A549 (cell line): ENCODE measurements at regions not wholly inside any gene's neighbourhood (a gene's known extent, or its start where the extent isn't known, plus 50 kb on each side); places are given as distances from the start of the nearest gene placed in this dataset.
"Not testable (repeated sequence)": the region's sequence is repeated elsewhere in the genome, so short reads cannot be mapped to it uniquely, and the experiment has no call there.

Experiments used
- ATAC-seq, 2 experiments: fragments of 200-7000 bp in 1 of 2; fragments of >200 bp in 1 of 2; cut with Nextera tagmentation in 1 of 2; cut with Tn5 transposase in 1 of 2; 3 replicates each; pipeline versions ENCODE4 v1.8.0 to v1.9.1; 2018 to 2020; ENCODE audit warnings: mild to moderate bottlenecking in 1 of 2, moderate library complexity in 1 of 2
- CTCF ChIA-PET: fragments of 300-600 bp; sonication (Branson Sonifier 250); formaldehyde crosslinking; extraction: SDS; loops from one replicate; lab custom pipeline; 2021; ENCODE audit warnings: antibody characterized with exemption, inconsistent platforms; lab: Yijun Ruan, JAX
- POLR2A ChIA-PET: fragments of 350-600 bp; formaldehyde crosslinking; extraction: SDS; loops from one replicate; lab custom pipeline; 2021; ENCODE audit warnings: antibody characterized with exemption, inconsistent platforms; lab: Yijun Ruan, JAX
- DNase-seq, 2 experiments: peaks; one replicate each; pipeline versions ENCODE4 v3.0.0 to v3.0.0-alpha.2; 2011 to 2016; ENCODE audit warnings: low read depth in 1 of 2, low spot score in 1 of 2
- FAIRE-seq: peaks from 2 replicates; lab custom pipeline; 2011; peaks lifted over from hg19 to GRCh38; lab: Jason Lieb, UNC
- H3K27ac ChIP-seq, 2 experiments: fragments of >200 bp; sonication (Bioruptor Twin); formaldehyde crosslinking; 3 replicates each; pipeline ENCODE4 v1.5.1; 2016 to 2017
- H3K4me1 ChIP-seq: fragments of >200 bp; sonication (Bioruptor Twin); formaldehyde crosslinking; 3 replicates; pipeline ENCODE4 v1.6.1; 2016
- H3K4me2 ChIP-seq: fragments of >200 bp; sonication (Bioruptor Twin); formaldehyde crosslinking; 3 replicates; pipeline ENCODE4 v1.6.1; 2016
- H3K4me3 ChIP-seq: fragments of >200 bp; sonication (Bioruptor Twin); formaldehyde crosslinking; 3 replicates; pipeline ENCODE4 v1.5.1; 2016
- H3K9me3 ChIP-seq: fragments of >200 bp; sonication (Bioruptor Twin); formaldehyde crosslinking; 3 replicates; pipeline ENCODE4 v1.6.1; 2016
- ATOH8 ChIP-seq: fragments of 250-450 bp; sonication (Bioruptor Pico); IDR thresholded peaks from 2 replicates; pipeline ENCODE4 v1.5.0; 2020; ENCODE audit warnings: low read depth, mild to moderate bottlenecking, moderate library complexity
- CBX2 ChIP-seq: fragments of 200-600 bp; sonication (generic); IDR thresholded peaks from 2 replicates; pipeline ENCODE4 v1.6.1; 2016; ENCODE audit warnings: low read depth, mild to moderate bottlenecking, borderline replicate concordance
- CBX8 ChIP-seq: fragments of 200-600 bp; sonication (generic); IDR thresholded peaks from 2 replicates; pipeline ENCODE4 v1.6.1; 2016
- CEBPB ChIP-seq, 2 experiments: fragments of >200 bp in 1 of 2; sonication (Bioruptor Twin) in 1 of 2; formaldehyde crosslinking in 1 of 2; IDR thresholded peaks; 2 replicates each; pipeline ENCODE4 v1.6.1; 2012 to 2016
- CHD2 ChIP-seq: fragments of 150-350 bp; IDR thresholded peaks from 2 replicates; pipeline ENCODE4 v1.6.1; 2014; ENCODE audit warnings: low read length; ENCODE audit not compliant: partially characterized antibody
- CHD4 ChIP-seq: fragments of 200-600 bp; sonication (generic); IDR thresholded peaks from 2 replicates; pipeline ENCODE4 v1.6.1; 2016; ENCODE audit warnings: antibody characterized with exemption, mild to moderate bottlenecking, borderline replicate concordance
- CTCF ChIP-seq: fragments of >200 bp; sonication (Bioruptor Twin); formaldehyde crosslinking; IDR thresholded peaks from 3 replicates; pipeline ENCODE4 v1.5.1; 2016
- ESRRA ChIP-seq: fragments of 150-350 bp; IDR thresholded peaks from 2 replicates; pipeline ENCODE4 v1.6.1; 2014; ENCODE audit warnings: mild to moderate bottlenecking, low read length, borderline replicate concordance
- FOSB ChIP-seq: fragments of 250-450 bp; sonication (Bioruptor Pico); IDR thresholded peaks from 2 replicates; pipeline ENCODE4 v1.5.0; 2020; ENCODE audit warnings: mild to moderate bottlenecking, moderate library complexity
- HDAC2 ChIP-seq: fragments of 200-600 bp; sonication (generic); IDR thresholded peaks from 2 replicates; pipeline ENCODE4 v1.6.1; 2016
- HEYL ChIP-seq: fragments of 250-450 bp; sonication (Bioruptor Pico); IDR thresholded peaks from 2 replicates; pipeline ENCODE4 v1.8.0; 2021; ENCODE audit warnings: mild to moderate bottlenecking, moderate library complexity
- HOXB13 ChIP-seq: fragments of 250-450 bp; sonication (Bioruptor Pico); IDR thresholded peaks from 2 replicates; pipeline ENCODE4 v1.5.0; 2020; ENCODE audit warnings: low read depth, mild to moderate bottlenecking, moderate library complexity
- JUNB ChIP-seq: fragments of >200 bp; sonication (Bioruptor Twin); formaldehyde crosslinking; IDR thresholded peaks from 2 replicates; pipeline ENCODE4 v1.6.1; 2016
- MAZ ChIP-seq: fragments of 150-350 bp; IDR thresholded peaks from 2 replicates; pipeline ENCODE4 v1.6.1; 2014; ENCODE audit warnings: antibody characterized with exemption, low read depth, low read length, borderline replicate concordance
- MYC ChIP-seq: IDR thresholded peaks from 2 replicates; pipeline ENCODE4 v1.6.1; 2012; ENCODE audit warnings: mild to moderate bottlenecking, inconsistent platforms, low read length, improper control_type of control experiment, borderline replicate concordance
- PHF8 ChIP-seq: fragments of 200-600 bp; sonication (generic); IDR thresholded peaks from 2 replicates; pipeline ENCODE4 v1.6.1; 2016; ENCODE audit warnings: low read depth, mild to moderate bottlenecking, antibody characterized with exemption, moderate library complexity, borderline replicate concordance
- REST ChIP-seq: fragments of 200-600 bp; sonication (generic); IDR thresholded peaks from 2 replicates; pipeline ENCODE4 v1.6.1; 2016; ENCODE audit warnings: antibody characterized with exemption, mild to moderate bottlenecking, moderate library complexity
- RNF2 ChIP-seq: fragments of 200-600 bp; sonication (generic); IDR thresholded peaks from 2 replicates; pipeline ENCODE4 v1.6.1; 2016; ENCODE audit warnings: low read depth, mild to moderate bottlenecking, antibody characterized with exemption, moderate library complexity, borderline replicate concordance
- TFCP2L1 ChIP-seq: fragments of 250-450 bp; sonication (Bioruptor Pico); IDR thresholded peaks from 2 replicates; pipeline ENCODE4 v1.5.0; 2021; ENCODE audit warnings: mild to moderate bottlenecking
- USF2 ChIP-seq: fragments of 450-650 bp; IDR thresholded peaks from 2 replicates; pipeline ENCODE4 v1.6.1; 2014; ENCODE audit warnings: antibody characterized with exemption
- ZFP36 ChIP-seq: fragments of 450-650 bp; IDR thresholded peaks from 2 replicates; pipeline ENCODE4 v1.6.1; 2014; ENCODE audit warnings: borderline replicate concordance; ENCODE audit not compliant: partially characterized antibody
- WGBS: methylation state at CpG from one replicate; pipeline ENCODE4 v1.1.6; 2017; ENCODE audit errors: missing lambda C conversion rate; 5-methylcytosine and 5-hydroxymethylcytosine counted together
- TF ChIP-seq, protein P1 (sequence below): IDR thresholded peaks from 2 replicates; pipeline ENCODE4 v1.6.1; 2012
- TF ChIP-seq, protein P2 (sequence below): IDR thresholded peaks from 2 replicates; pipeline ENCODE4 v1.6.1; 2012; ENCODE audit warnings: low read depth, borderline replicate concordance

DNA sequence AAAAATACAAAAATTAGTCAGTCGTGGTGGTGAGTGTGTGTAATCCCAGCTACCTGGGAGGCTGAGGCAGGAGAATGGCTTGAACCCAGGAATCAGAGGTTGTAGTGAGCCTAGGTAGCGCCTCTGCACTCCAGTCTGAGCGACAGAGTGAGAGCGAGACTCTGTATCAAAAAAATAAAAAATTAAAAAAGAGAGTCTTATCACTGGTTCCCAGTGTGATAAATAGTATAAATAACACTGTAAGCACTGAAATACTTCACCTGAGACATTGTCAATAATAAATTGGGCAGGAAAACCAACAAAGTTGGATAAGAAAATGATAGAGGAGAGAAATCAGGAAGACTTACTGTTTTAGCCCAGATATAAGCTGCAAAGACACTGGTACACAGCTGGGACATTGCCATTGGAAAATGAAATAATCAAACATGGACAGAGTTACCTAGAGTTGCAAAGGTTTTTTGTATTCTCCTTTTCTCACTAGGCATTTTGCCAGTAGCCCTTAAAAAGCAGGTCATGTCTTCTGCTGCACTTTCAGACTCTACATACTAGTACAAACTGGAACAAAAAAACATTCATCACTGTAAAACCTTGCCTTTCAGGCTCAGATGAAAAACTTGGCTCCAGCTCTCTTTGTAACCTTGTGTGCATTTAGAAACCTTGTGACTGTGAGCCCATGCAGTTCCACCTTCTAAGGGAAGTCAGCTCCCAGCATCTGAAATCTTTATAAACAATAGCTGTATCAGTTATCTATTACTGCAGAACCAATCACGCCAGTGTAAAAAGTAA lies 55.0 kb upstream of the PPP1R2C start:
- no peak overlapping the region for H3K27ac ChIP-seq
- no peak for TF ChIP-seq MYC
- no peak for TF ChIP-seq PHF8
- no peak for TF ChIP-seq JUNB
- TF ChIP-seq, protein P1, sequence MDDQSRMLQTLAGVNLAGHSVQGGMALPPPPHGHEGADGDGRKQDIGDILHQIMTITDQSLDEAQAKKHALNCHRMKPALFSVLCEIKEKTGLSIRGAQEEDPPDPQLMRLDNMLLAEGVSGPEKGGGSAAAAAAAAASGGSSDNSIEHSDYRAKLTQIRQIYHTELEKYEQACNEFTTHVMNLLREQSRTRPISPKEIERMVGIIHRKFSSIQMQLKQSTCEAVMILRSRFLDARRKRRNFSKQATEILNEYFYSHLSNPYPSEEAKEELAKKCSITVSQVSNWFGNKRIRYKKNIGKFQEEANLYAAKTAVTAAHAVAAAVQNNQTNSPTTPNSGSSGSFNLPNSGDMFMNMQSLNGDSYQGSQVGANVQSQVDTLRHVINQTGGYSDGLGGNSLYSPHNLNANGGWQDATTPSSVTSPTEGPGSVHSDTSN = no peak
- no peak for TF ChIP-seq ESRRA
- no peak for TF ChIP-seq HDAC2
- no peak for TF ChIP-seq MAZ
- TF ChIP-seq RNF2 = no peak
- TF ChIP-seq CEBPB (IDR thresholded peaks at IDR 0.05) = no peak
- TF ChIP-seq HEYL (CRISPR knock-in tag) = no peak
- TF ChIP-seq FOSB (CRISPR knock-in tag) = no peak
- TF ChIP-seq CHD2 = no peak
- TF ChIP-seq CHD4 = no peak
- no peak for TF ChIP-seq HOXB13 (CRISPR knock-in tag)
- TF ChIP-seq TFCP2L1 (CRISPR knock-in tag) = no peak
- TF ChIP-seq, protein P2, sequence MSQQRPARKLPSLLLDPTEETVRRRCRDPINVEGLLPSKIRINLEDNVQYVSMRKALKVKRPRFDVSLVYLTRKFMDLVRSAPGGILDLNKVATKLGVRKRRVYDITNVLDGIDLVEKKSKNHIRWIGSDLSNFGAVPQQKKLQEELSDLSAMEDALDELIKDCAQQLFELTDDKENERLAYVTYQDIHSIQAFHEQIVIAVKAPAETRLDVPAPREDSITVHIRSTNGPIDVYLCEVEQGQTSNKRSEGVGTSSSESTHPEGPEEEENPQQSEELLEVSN = no peak
- FAIRE-seq = peak; percentile 74

DNA sequence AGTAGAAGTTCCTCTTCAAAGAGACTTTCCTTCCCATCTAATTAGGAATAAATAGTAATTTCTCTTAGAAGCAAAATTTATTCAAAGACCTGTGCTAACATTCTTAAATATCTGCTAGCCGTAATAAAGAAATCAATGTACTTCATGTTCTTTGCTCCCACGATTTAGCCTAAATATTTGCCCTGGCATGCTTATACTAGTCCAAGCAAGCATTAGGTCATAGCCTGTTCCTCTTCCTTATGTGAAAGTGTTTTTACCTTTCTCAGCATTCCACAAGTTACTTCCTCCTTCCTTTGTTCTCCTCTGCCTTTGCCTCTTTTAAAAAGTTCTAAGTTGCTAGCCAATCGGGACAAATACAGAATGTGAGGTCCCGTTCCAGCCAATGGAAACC lies 55.6 kb upstream of the PPP1R2C start:
- POLR2A ChIA-PET, H3K4me1 ChIP-seq, DNase-seq, H3K4me2 ChIP-seq, H3K9me3 ChIP-seq, ATAC-seq, FAIRE-seq, CTCF ChIA-PET, H3K4me3 ChIP-seq, H3K27ac ChIP-seq: not testable (repeated sequence)
- 27% methylated on average over 4 of the region's 4 CpGs for WGBS

More for the DNA sequence above, 55.0 kb upstream of the PPP1R2C start:
- ChIA-PET POLR2A (no interaction called here), CTCF (no interaction called here)
- ATAC-seq (no peak), DNase-seq (no peak)
- H3K4me3 ChIP-seq = no peak overlapping the region
- no peak overlapping the region for H3K4me2 ChIP-seq
- no peaks in the 10 kb centered on the region for H3K9me3 ChIP-seq
- 27% methylated on average over 5 of the region's 5 CpGs for WGBS
- H3K4me1 ChIP-seq = no peaks in the 10 kb centered on the region

DNA sequence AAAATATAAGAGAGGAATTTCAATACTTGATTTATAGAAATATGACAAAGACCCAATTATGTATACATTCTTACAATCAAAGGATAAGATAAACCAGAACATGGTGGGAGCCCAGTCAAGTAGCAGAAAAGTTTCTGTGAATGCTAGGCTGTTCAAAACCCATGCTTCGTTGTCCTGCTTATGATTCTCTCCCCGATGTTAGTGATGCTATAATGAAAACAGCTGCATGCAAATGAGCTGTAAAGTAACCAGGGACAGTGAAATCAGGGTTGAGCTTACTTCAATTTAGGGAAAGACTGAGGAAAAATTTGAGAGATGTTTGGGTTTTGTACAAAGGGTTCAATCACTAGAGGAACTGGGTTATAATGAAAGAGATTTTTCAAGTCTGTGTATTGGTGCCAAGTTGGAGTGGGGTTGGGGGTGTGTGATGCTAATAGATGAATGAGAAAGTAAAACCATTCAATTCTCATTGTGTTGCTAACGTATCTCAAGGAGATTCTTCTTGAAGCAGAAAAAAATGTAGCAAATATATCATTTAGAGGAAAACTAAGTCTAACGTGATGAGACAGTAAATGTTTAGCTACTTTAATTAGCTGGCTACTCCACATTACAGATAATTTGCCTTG lies 59.3 kb upstream of the PPP1R2C start:
- DNase-seq (no peak), ATAC-seq (no peak), FAIRE-seq (peak; percentile 51)
- Histone ChIP-seq H3K4me3 (no peak overlapping the region), H3K4me2 (no peak overlapping the region), H3K4me1 (no peaks in the 10 kb centered on the region), H3K9me3 (no peaks in the 10 kb centered on the region), H3K27ac (no peak overlapping the region)
- ChIA-PET POLR2A (no interaction called here), CTCF (no interaction called here)
- WGBS = 24% methylated on average over 4 of the region's 4 CpGs
- TF ChIP-seq CBX8 (no peak), USF2 (no peak), REST (no peak), ATOH8 (CRISPR knock-in tag) (no peak), PHF8 (no peak), CTCF (no peak), CBX2 (no peak), HOXB13 (CRISPR knock-in tag) (no peak), CEBPB (IDR thresholded peaks at IDR 0.05) (no peak), ESRRA (no peak), ZFP36 (no peak)
